OCI-LY1 (cell line): ENCODE measurements at regions not wholly inside any gene's neighbourhood (a gene's known extent, or its start where the extent isn't known, plus 50 kb on each side); places are given as distances from the start of the nearest gene placed in this dataset.

Experiments used
- EZH2 ChIP-seq: fragments of 200-600 bp; sonication (generic), shearing (Covaris generic); IDR thresholded peaks from 2 replicates; pipeline ENCODE4 v1.8.0; 2017; ENCODE audit warnings: borderline replicate concordance, mixed run types, mild to moderate bottlenecking, antibody characterized with exemption, low read length, moderate library complexity, mixed read lengths
- TF ChIP-seq, protein P1 (sequence below): fragments of 200-600 bp; sonication (generic), shearing (Covaris generic); IDR thresholded peaks from 2 replicates; pipeline ENCODE4 v1.5.1; 2017; ENCODE audit warnings: mild to moderate bottlenecking, antibody characterized with exemption, low read length, moderate library complexity, mixed read lengths

DNA sequence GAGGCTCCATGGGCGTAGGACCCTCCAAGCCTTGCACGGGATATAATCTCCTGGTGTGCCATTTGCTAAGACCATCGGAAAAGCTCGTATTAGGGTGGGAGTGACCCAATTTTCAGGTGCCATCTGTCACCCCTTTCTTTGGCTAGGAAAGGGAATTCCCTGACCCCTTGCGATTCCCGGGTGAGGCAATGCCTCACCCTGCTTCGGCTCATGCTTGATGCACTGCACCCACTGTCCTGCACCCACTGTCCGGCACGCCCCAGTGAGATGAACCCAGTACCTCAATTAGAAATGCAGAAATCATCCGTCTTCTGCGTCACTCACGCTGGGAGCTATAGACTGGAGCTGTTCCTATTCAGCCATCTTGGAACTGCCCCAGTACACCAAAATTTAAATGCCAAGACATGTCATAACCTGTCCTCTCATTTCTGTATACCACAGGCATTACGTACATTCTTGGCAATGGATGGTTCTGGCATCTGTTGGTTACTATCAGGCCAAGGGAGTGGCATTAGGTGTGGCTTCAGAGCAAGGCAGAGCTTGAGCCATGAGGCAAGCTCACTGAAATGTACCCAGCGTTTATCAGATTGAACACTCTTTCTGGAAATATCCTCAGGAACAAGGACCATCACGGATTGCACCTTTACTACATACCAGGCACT lies 95.4 kb upstream of the GALNT18 start:
- TF ChIP-seq, protein P1, sequence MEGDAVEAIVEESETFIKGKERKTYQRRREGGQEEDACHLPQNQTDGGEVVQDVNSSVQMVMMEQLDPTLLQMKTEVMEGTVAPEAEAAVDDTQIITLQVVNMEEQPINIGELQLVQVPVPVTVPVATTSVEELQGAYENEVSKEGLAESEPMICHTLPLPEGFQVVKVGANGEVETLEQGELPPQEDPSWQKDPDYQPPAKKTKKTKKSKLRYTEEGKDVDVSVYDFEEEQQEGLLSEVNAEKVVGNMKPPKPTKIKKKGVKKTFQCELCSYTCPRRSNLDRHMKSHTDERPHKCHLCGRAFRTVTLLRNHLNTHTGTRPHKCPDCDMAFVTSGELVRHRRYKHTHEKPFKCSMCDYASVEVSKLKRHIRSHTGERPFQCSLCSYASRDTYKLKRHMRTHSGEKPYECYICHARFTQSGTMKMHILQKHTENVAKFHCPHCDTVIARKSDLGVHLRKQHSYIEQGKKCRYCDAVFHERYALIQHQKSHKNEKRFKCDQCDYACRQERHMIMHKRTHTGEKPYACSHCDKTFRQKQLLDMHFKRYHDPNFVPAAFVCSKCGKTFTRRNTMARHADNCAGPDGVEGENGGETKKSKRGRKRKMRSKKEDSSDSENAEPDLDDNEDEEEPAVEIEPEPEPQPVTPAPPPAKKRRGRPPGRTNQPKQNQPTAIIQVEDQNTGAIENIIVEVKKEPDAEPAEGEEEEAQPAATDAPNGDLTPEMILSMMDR = no peak
- TF ChIP-seq EZH2 = no peak
